B cell (primary cell): ENCODE measurements at regions not wholly inside any gene's neighbourhood (a gene's known extent, or its start where the extent isn't known, plus 50 kb on each side); places are given as distances from the start of the nearest gene placed in this dataset.

Experiments
- ATAC-seq: fragments of 200-7000 bp; cut with Tn5 transposase; one replicate; pipeline ENCODE4 v1.10.0; 2021; ENCODE audit warnings: low read depth, mild to moderate bottlenecking, moderate number of reproducible peaks, moderate library complexity
- CTCF ChIA-PET: fragments of 350-600 bp; sonication (Branson Sonifier 250); formaldehyde crosslinking; loops from one replicate; lab custom pipeline; 2021; ENCODE audit warnings: antibody characterized with exemption, inconsistent platforms; lab: Charles Lee
- POLR2A ChIA-PET: fragments of 350-600 bp; sonication (Branson Sonifier 250); formaldehyde crosslinking; loops from one replicate; lab custom pipeline; 2021; ENCODE audit warnings: antibody characterized with exemption; lab: Charles Lee
- DNase-seq: peaks from one replicate; pipeline ENCODE4 v3.0.0; 2013
- H2AFZ ChIP-seq: 2 replicates; pipeline ENCODE4 v1.6.1; 2012; ENCODE audit warnings: mild to moderate bottlenecking, low read depth, low read length; ENCODE audit not compliant: insufficient read depth, poor library complexity, severe bottlenecking
- H3K27ac ChIP-seq, 2 donors: 1 replicate in 1 of 2; 2 replicates in 1 of 2; pipeline ENCODE4 v1.5.1; 2012 to 2013; ENCODE audit warnings: low read length in 2 of 2, mild to moderate bottlenecking in 2 of 2, moderate library complexity in 1 of 2
- H3K27me3 ChIP-seq, 4 experiments: fragments of 200-600 bp in 1 of 4; sonication (generic) in 1 of 4; replicated peaks in 1 of 4; 1 replicate in 2 of 4; 2 replicates in 2 of 4; pipeline versions ENCODE4 v1.6.1 to v1.7.0; 2013 to 2016; ENCODE audit warnings: low read length in 3 of 4, mild to moderate bottlenecking in 2 of 4, mixed read lengths in 1 of 4, moderate library complexity in 1 of 4; ENCODE audit not compliant: insufficient read depth in 4 of 4, control insufficient read depth in 3 of 4; ENCODE audit errors: control extremely low read depth in 1 of 4
- H3K36me3 ChIP-seq, 2 experiments: replicated peaks in 1 of 2; 1 replicate in 1 of 2; 2 replicates in 1 of 2; pipeline versions ENCODE4 v1.6.1 to v1.7.1; 2013; ENCODE audit warnings: low read length in 1 of 2; ENCODE audit not compliant: insufficient read depth in 2 of 2, control insufficient read depth in 1 of 2; ENCODE audit errors: control extremely low read depth in 1 of 2, extremely low read depth in 1 of 2
- H3K4me1 ChIP-seq, 2 donors: fragments of 200-600 bp in 1 of 2; sonication (generic) in 1 of 2; 1 replicate in 1 of 2; 2 replicates in 1 of 2; pipeline versions ENCODE4 v1.5.1 to v1.6.1; 2013 to 2017; ENCODE audit warnings: low read length in 2 of 2; ENCODE audit not compliant: control insufficient read depth in 2 of 2, insufficient read depth in 2 of 2
- H3K4me2 ChIP-seq: replicated peaks from 2 replicates; pipeline ENCODE3; 2012; ENCODE audit warnings: mild to moderate bottlenecking, low read depth, low read length; ENCODE audit not compliant: poor library complexity, severe bottlenecking
- H3K4me3 ChIP-seq, 5 experiments: fragments of 200-600 bp in 1 of 5; sonication (generic) in 1 of 5; 1 replicate in 3 of 5; 2 replicates in 2 of 5; pipeline versions ENCODE4 v1.5.1 to v1.7.0; 2011 to 2016; ENCODE audit warnings: low read length in 4 of 5, mild to moderate bottlenecking in 4 of 5, low read depth in 2 of 5, control low read depth in 1 of 5, moderate library complexity in 1 of 5; ENCODE audit not compliant: insufficient read depth in 1 of 5; ENCODE audit errors: control extremely low read depth in 1 of 5, extremely low read depth in 1 of 5
- H3K79me2 ChIP-seq: fragments of 200-600 bp; sonication (generic); one replicate; pipeline ENCODE4 v1.6.0; 2016; ENCODE audit warnings: low read length; ENCODE audit not compliant: control insufficient read depth, insufficient read depth
- H3K9ac ChIP-seq: fragments of 200-600 bp; sonication (generic); 2 replicates; pipeline ENCODE4 v1.6.1; 2017; ENCODE audit warnings: mild to moderate bottlenecking, low read length, moderate library complexity
- H3K9me3 ChIP-seq, 3 donors: one replicate each; pipeline versions ENCODE4 v1.6.1 to v1.7.1; 2013; ENCODE audit warnings: low read length in 2 of 3; ENCODE audit not compliant: control insufficient read depth in 2 of 3, insufficient read depth in 1 of 3; ENCODE audit errors: control extremely low read depth in 1 of 3
- H4K20me1 ChIP-seq: 2 replicates; pipeline ENCODE4 v1.6.0; 2012; ENCODE audit warnings: mild to moderate bottlenecking, low read length; ENCODE audit not compliant: insufficient read depth, control insufficient read depth, poor library complexity, severe bottlenecking
- H3K27ac Mint-ChIP-seq: one replicate; pipeline ENCODE4 v1.8.0; 2021; ENCODE audit warnings: mixed read lengths
- H3K27me3 Mint-ChIP-seq: one replicate; pipeline ENCODE4 v1.8.0; 2021; ENCODE audit warnings: mixed read lengths
- H3K4me1 Mint-ChIP-seq: one replicate; pipeline ENCODE4 v1.8.0; 2021; ENCODE audit warnings: mixed read lengths
- H3K4me3 Mint-ChIP-seq: one replicate; pipeline ENCODE4 v1.8.0; 2021; ENCODE audit warnings: mixed read lengths
- H3K9me3 Mint-ChIP-seq: one replicate; pipeline ENCODE4 v1.8.0; 2022; ENCODE audit warnings: mixed read lengths; ENCODE audit not compliant: insufficient read depth
- EZH2 ChIP-seq: IDR thresholded peaks from 2 replicates; pipeline ENCODE4 v1.6.1; 2012; ENCODE audit warnings: borderline replicate concordance, low read depth, mild to moderate bottlenecking, moderate library complexity, low read length; ENCODE audit not compliant: insufficient read depth, poor library complexity, severe bottlenecking
- WGBS: methylation state at CpG from one replicate; pipeline ENCODE4 v1.1.5; 2013; ENCODE audit warnings: missing lambda C conversion rate; ENCODE audit not compliant: insufficient coverage; 5-methylcytosine and 5-hydroxymethylcytosine counted together
- intact Hi-C: fragments of 100-400 bp; cut with micrococcal nuclease; formaldehyde crosslinking; loops from one replicate; pipeline ENCODE4 v1.10.0; 2022
- TF ChIP-seq, protein P1 (sequence below): fragments of 200-600 bp; IDR thresholded peaks from one replicate; pipeline ENCODE4 v1.8.0; 2022; ENCODE audit warnings: antibody characterized with exemption, mild to moderate bottlenecking

DNA sequence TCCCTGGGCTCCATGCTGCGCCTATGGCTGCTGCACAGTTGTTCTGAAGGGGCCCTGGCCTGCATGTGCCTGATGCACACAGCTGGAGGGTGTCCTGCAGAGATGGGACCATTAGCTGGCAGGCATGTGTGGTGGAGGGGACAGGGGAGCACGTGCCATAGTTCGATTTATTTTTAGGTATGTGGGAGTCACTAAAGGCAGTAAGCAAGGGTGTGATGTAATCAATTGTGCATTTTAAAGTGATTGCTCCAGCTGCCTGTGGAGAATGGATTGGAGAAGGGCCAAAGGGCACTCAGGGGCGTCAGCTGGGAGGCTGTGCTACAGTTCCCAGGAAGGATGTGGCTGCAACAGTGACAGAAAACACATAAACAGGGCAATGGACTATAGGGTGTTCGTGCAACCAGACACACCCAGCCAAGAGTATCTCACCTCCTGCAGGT, 205.1 kb downstream of the ARL4C start:
- Histone ChIP-seq H3K9me3 (peaks cover 0 to 46% (median 14%) of the 10 kb centered on the region in 3 donors), H4K20me1 (no peaks in the 10 kb centered on the region), H3K4me1 (peaks cover 41 to 47% of the 10 kb centered on the region in 2 donors), H3K79me2 (no peaks in the 10 kb centered on the region), H3K9ac (no peak overlapping the region), H3K4me3 (no peak overlapping the region), H3K27ac (peak overlapping the region in 1 of 2 donors; percentile 49), H2AFZ (no peak overlapping the region), H3K27me3 (peaks cover 0 to 55% (median 5%) of the 10 kb centered on the region in 4 experiments), H3K4me2 (peak overlapping the region; percentile 52), H3K36me3 (no peaks in the 10 kb centered on the region)
- Mint-ChIP-seq H3K4me1 (peaks cover 50% of the 10 kb centered on the region), H3K27me3 (peaks cover 22% of the 10 kb centered on the region), H3K4me3 (peak overlapping the region; percentile 18), H3K27ac (peak overlapping the region; percentile 75), H3K9me3 (peaks cover 5% of the 10 kb centered on the region)
- DNase-seq = peak; percentile 35
- WGBS = 45% methylated on average over 4 of the region's 5 CpGs
- no peak for ATAC-seq
- ChIA-PET POLR2A (interaction anchor here (1.4 kb wide), 1 partner anchor 205 kb away, joined by 3 read pairs; the partner anchor contains the start of gene ARL4C), CTCF (interaction anchor here (0.9 to 6.0 kb wide), 7 partner anchors 16 to 210 kb away, joined by 3 to 57 read pairs (median 6); partner anchors contain the start of gene ARL4C)
- no peak for TF ChIP-seq EZH2
- TF ChIP-seq, protein P1, sequence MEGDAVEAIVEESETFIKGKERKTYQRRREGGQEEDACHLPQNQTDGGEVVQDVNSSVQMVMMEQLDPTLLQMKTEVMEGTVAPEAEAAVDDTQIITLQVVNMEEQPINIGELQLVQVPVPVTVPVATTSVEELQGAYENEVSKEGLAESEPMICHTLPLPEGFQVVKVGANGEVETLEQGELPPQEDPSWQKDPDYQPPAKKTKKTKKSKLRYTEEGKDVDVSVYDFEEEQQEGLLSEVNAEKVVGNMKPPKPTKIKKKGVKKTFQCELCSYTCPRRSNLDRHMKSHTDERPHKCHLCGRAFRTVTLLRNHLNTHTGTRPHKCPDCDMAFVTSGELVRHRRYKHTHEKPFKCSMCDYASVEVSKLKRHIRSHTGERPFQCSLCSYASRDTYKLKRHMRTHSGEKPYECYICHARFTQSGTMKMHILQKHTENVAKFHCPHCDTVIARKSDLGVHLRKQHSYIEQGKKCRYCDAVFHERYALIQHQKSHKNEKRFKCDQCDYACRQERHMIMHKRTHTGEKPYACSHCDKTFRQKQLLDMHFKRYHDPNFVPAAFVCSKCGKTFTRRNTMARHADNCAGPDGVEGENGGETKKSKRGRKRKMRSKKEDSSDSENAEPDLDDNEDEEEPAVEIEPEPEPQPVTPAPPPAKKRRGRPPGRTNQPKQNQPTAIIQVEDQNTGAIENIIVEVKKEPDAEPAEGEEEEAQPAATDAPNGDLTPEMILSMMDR = no peak
- intact Hi-C loops = loop anchor here (1.0 to 5.0 kb wide), 3 partner anchors 129 to 155 kb away; no protein-coding TSS in a partner anchor

DNA sequence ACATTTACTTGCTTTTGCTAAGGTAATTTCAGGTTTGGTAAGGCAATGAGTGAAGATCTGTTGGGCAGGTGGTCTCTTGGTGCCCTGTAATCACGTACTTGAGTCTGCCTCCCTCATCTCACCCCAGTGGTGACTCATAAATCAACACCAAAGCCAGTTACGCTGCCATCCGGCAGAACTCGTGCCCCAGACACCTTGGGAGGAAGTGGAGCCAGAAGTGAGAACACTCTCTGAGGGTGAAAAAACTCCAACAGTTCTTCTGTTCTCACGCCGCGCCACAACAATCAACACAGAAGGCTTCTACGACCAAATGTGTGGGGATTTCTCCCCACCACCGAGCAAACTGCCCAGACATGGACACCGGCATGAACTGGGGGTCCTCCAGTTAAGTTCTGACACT, 206.2 kb downstream of the ARL4C start:
- H3K4me3 Mint-ChIP-seq = peak overlapping the region; percentile 61

More for the DNA sequence above, 206.2 kb downstream of the ARL4C start:
- Histone ChIP-seq H4K20me1 (no peaks in the 10 kb centered on the region), H3K36me3 (no peaks in the 10 kb centered on the region), H3K9ac (peak overlapping the region; percentile 3), H3K79me2 (no peaks in the 10 kb centered on the region), H3K27ac (peak overlapping the region; percentile 5 to 20), H3K9me3 (peaks cover 0 to 44% (median 14%) of the 10 kb centered on the region in 3 donors), H3K27me3 (peaks cover 0 to 51% (median 3%) of the 10 kb centered on the region in 4 experiments), H3K4me3 (peak overlapping the region in 1 of 5 experiments; percentile 1), H2AFZ (peak overlapping the region; percentile 43), H3K4me1 (peaks cover 41 to 47% of the 10 kb centered on the region in 2 donors), H3K4me2 (peak overlapping the region; percentile 57)
- Mint-ChIP-seq H3K4me1 (peaks cover 50% of the 10 kb centered on the region), H3K27ac (peak overlapping the region; percentile 75), H3K27me3 (peaks cover 19% of the 10 kb centered on the region), H3K9me3 (peaks cover 5% of the 10 kb centered on the region)
- intact Hi-C loops = loop anchor here (1.0 to 5.0 kb wide), 3 partner anchors 19 to 156 kb away; no protein-coding TSS in a partner anchor
- ATAC-seq (peak; percentile 77), DNase-seq (peak; percentile 86)
- POLR2A ChIA-PET = interaction anchor here (1.0 to 1.4 kb wide), 2 partner anchors 135 to 207 kb away, joined by 3 read pairs; partner anchors contain the start of gene ARL4C
- TF ChIP-seq, protein P1 = no peak
- TF ChIP-seq EZH2 = no peak
- WGBS = 12% methylated on average over 6 of the region's 10 CpGs
- CTCF ChIA-PET = interaction anchor here (0.8 to 6.0 kb wide), 8 partner anchors 10 to 211 kb away, joined by 3 to 57 read pairs (median 9); partner anchors contain the start of gene ARL4C
